ENCODE measurements at regions not wholly inside any gene's neighbourhood (a gene's known extent, or its start where the extent isn't known, plus 50 kb on each side); places are given as distances from the start of the nearest gene placed in this dataset.

- no peaks in the 10 kb centered on the region for H3K9me3 ChIP-seq (ENCODE audit: low read depth)
- 2 to 5% methylated on average over 7 of the region's 7 CpGs for WGBS, 2 experiments (ENCODE audit: low coverage in 1 of 2, low lambda C conversion rate in 2 of 2, missing lambda C conversion rate in 2 of 2)
- H3K4me1 ChIP-seq (ENCODE audit: insufficient read depth) = no peaks in the 10 kb centered on the region
- in situ Hi-C loops (cut with MboI) = no loop called here
- no peaks in the 10 kb centered on the region for H3K9me2 ChIP-seq (ENCODE audit: insufficient read depth)
- H3K27ac ChIP-seq = no peak overlapping the region
- TF ChIP-seq EZH2 (IDR thresholded peaks at IDR 0.05; ENCODE audit: insufficient read depth, poor library complexity, severe bottlenecking) (no peak), EZH2phosphoT487 (IDR thresholded peaks at IDR 0.05; ENCODE audit: insufficient read depth, low read depth) (no peak)
- no peak overlapping the region for H2AFZ ChIP-seq
- DNase-seq = no peak
- no peaks in the 10 kb centered on the region for H3K36me3 ChIP-seq (ENCODE audit: low read depth)
- no peak overlapping the region for H3K4me2 ChIP-seq (ENCODE audit: unreplicated experiment)
- no peaks in the 10 kb centered on the region for H4K20me1 ChIP-seq (ENCODE audit: insufficient read depth)
- no peaks in the 10 kb centered on the region; the same call in none of the 2 replicates for H3K27me3 ChIP-seq (replicated peaks; ENCODE audit: insufficient read depth)
- no peak overlapping the region for H3K9ac ChIP-seq
- no peaks in the 10 kb centered on the region for H3F3A ChIP-seq (ENCODE audit: insufficient read depth)
- no peaks in the 10 kb centered on the region for H3K79me2 ChIP-seq (ENCODE audit: insufficient read depth)
- H3K4me3 ChIP-seq = no peak overlapping the region
Observed at GRCh38 chr20:7248281-7249201, 481.1 kb downstream of the BMP2 start.

- no peak overlapping the region for H3K4me2 ChIP-seq (ENCODE audit: unreplicated experiment)
- no peaks in the 10 kb centered on the region for H4K20me1 ChIP-seq (ENCODE audit: insufficient read depth)
- no peaks in the 10 kb centered on the region; the same call in none of the 2 replicates for H3K27me3 ChIP-seq (replicated peaks; ENCODE audit: insufficient read depth)
- H3K4me1 ChIP-seq (ENCODE audit: insufficient read depth) = no peaks in the 10 kb centered on the region
- 46 to 51% methylated on average over 2 of the region's 2 CpGs for WGBS, 2 experiments (ENCODE audit: low coverage in 1 of 2, low lambda C conversion rate in 2 of 2, missing lambda C conversion rate in 2 of 2)
- no peaks in the 10 kb centered on the region for H3K9me3 ChIP-seq (ENCODE audit: low read depth)
- no peak overlapping the region for H3K27ac ChIP-seq
- in situ Hi-C loops (cut with MboI) = no loop called here
- H3K36me3 ChIP-seq (ENCODE audit: low read depth) = no peaks in the 10 kb centered on the region
- TF ChIP-seq EZH2 (IDR thresholded peaks at IDR 0.05; ENCODE audit: insufficient read depth, poor library complexity, severe bottlenecking) = no peak
- no peak for TF ChIP-seq EZH2phosphoT487 (IDR thresholded peaks at IDR 0.05; ENCODE audit: insufficient read depth, low read depth)
- no peak overlapping the region for H2AFZ ChIP-seq
- no peaks in the 10 kb centered on the region for H3K79me2 ChIP-seq (ENCODE audit: insufficient read depth)
- DNase-seq = no peak
- H3K9ac ChIP-seq = no peak overlapping the region
- no peaks in the 10 kb centered on the region for H3F3A ChIP-seq (ENCODE audit: insufficient read depth)
- no peaks in the 10 kb centered on the region for H3K9me2 ChIP-seq (ENCODE audit: insufficient read depth)
- no peak overlapping the region for H3K4me3 ChIP-seq
Observed at GRCh38 chr20:7250337-7250736, 482.9 kb downstream of the BMP2 start.

GRCh38 chr20:7257099-7257498, 489.6 kb downstream of the BMP2 start:
- H3K4me3 ChIP-seq = no peak overlapping the region
- H3K36me3 ChIP-seq (ENCODE audit: low read depth) = no peaks in the 10 kb centered on the region
- H3K79me2 ChIP-seq (ENCODE audit: insufficient read depth) = no peaks in the 10 kb centered on the region
- H3K4me1 ChIP-seq (ENCODE audit: insufficient read depth) = no peaks in the 10 kb centered on the region
- in situ Hi-C loops (cut with MboI) = no loop called here
- 28 to 29% methylated on average over 2 of the region's 2 CpGs for WGBS, 2 experiments (ENCODE audit: low coverage in 1 of 2, low lambda C conversion rate in 2 of 2, missing lambda C conversion rate in 2 of 2)
- H2AFZ ChIP-seq = no peak overlapping the region
- no peaks in the 10 kb centered on the region for H3F3A ChIP-seq (ENCODE audit: insufficient read depth)
- 0 out of 2 replicates have a peak, but pooled peaks cover 5% of the 10 kb centered on the region for H3K27me3 ChIP-seq (replicated peaks; ENCODE audit: insufficient read depth)
- no peak overlapping the region for H3K9ac ChIP-seq
- no peaks in the 10 kb centered on the region for H4K20me1 ChIP-seq (ENCODE audit: insufficient read depth)
- H3K9me2 ChIP-seq (ENCODE audit: insufficient read depth) = no peaks in the 10 kb centered on the region
- DNase-seq = no peak
- H3K4me2 ChIP-seq (ENCODE audit: unreplicated experiment) = no peak overlapping the region
- no peak for TF ChIP-seq EZH2phosphoT487 (IDR thresholded peaks at IDR 0.05; ENCODE audit: insufficient read depth, low read depth)
- TF ChIP-seq EZH2 (IDR thresholded peaks at IDR 0.05; ENCODE audit: insufficient read depth, poor library complexity, severe bottlenecking) = no peak
- no peaks in the 10 kb centered on the region for H3K9me3 ChIP-seq (ENCODE audit: low read depth)
- no peak overlapping the region for H3K27ac ChIP-seq

GRCh38 chr20:7257692-7258466, 490.4 kb downstream of the BMP2 start:
- Histone ChIP-seq H3K4me3 (no peak overlapping the region), H4K20me1 (ENCODE audit: insufficient read depth) (no peaks in the 10 kb centered on the region), H3K4me1 (ENCODE audit: insufficient read depth) (no peaks in the 10 kb centered on the region), H3K36me3 (ENCODE audit: low read depth) (no peaks in the 10 kb centered on the region), H3F3A (ENCODE audit: insufficient read depth) (no peaks in the 10 kb centered on the region), H3K27me3 (replicated peaks; ENCODE audit: insufficient read depth) (0 out of 2 replicates have a peak, but pooled peaks cover 5% of the 10 kb centered on the region), H3K9me2 (ENCODE audit: insufficient read depth) (no peaks in the 10 kb centered on the region), H3K79me2 (ENCODE audit: insufficient read depth) (no peaks in the 10 kb centered on the region), H3K27ac (no peak overlapping the region), H3K4me2 (ENCODE audit: unreplicated experiment) (no peak overlapping the region), H3K9me3 (ENCODE audit: low read depth) (no peaks in the 10 kb centered on the region), H3K9ac (no peak overlapping the region), H2AFZ (no peak overlapping the region)
- in situ Hi-C loops (cut with MboI) = no loop called here
- WGBS, 2 experiments (ENCODE audit: low coverage in 1 of 2, low lambda C conversion rate in 2 of 2, missing lambda C conversion rate in 2 of 2) = 44 to 50% methylated on average over 3 of the region's 3 CpGs
- TF ChIP-seq EZH2phosphoT487 (IDR thresholded peaks at IDR 0.05; ENCODE audit: insufficient read depth, low read depth) (no peak), EZH2 (IDR thresholded peaks at IDR 0.05; ENCODE audit: insufficient read depth, poor library complexity, severe bottlenecking) (no peak)
- no peak for DNase-seq

Data from GM23248 (cell line).